HL-60 (cell line): ENCODE measurements at regions not wholly inside any gene's neighbourhood (a gene's known extent, or its start where the extent isn't known, plus 50 kb on each side); places are given as distances from the start of the nearest gene placed in this dataset.

ENCODE experiments used
- DNase-seq, 2 experiments: peaks; one replicate each; pipeline ENCODE4 v3.0.0-alpha.2; 2010 to 2020; ENCODE audit warnings: low read depth in 1 of 2, low spot score in 1 of 2
- H3K27ac ChIP-seq: fragments of 250-450 bp; sonication (Bioruptor Pico); replicated peaks from 2 replicates; pipeline ENCODE4 v1.5.1; 2020; ENCODE audit warnings: mild to moderate bottlenecking, moderate library complexity
- H3K27me3 ChIP-seq: fragments of 250-450 bp; sonication (Bioruptor Pico); 2 replicates; pipeline ENCODE4 v1.5.1; 2021; ENCODE audit warnings: mild to moderate bottlenecking, moderate library complexity; ENCODE audit not compliant: insufficient read depth, poor library complexity, severe bottlenecking
- H3K4me3 ChIP-seq: replicated peaks from 2 replicates; pipeline ENCODE4 v1.5.1; 2011; ENCODE audit warnings: mild to moderate bottlenecking, control low read depth, low read length; ENCODE audit not compliant: insufficient read depth
- GABPA ChIP-seq: IDR thresholded peaks from 2 replicates; pipeline ENCODE4 v1.6.1; 2012; ENCODE audit warnings: low read depth
- POLR2AphosphoS5 ChIP-seq: IDR thresholded peaks from 2 replicates; pipeline ENCODE4 v1.6.1; 2012; ENCODE audit warnings: low read depth
- REST ChIP-seq: IDR thresholded peaks from 2 replicates; pipeline ENCODE4 v1.6.1; 2012; ENCODE audit warnings: low read depth; ENCODE audit not compliant: insufficient replicate concordance
- SPI1 ChIP-seq: IDR thresholded peaks from 2 replicates; pipeline ENCODE4 v1.6.1; 2012; ENCODE audit warnings: low read depth, mild to moderate bottlenecking, borderline replicate concordance
- TF ChIP-seq, protein P1 (sequence below): IDR thresholded peaks from one replicate; pipeline ENCODE4 v1.5.1; 2011; ENCODE audit warnings: low read length, control low read depth, inconsistent platforms; ENCODE audit not compliant: insufficient read depth

GRCh38 chr7:148523550-148523949 is 67.0 kb upstream of the C7orf33 start:
- no peak for DNase-seq
- peaks cover 15% of the 10 kb centered on the region for H3K27me3 ChIP-seq
- no peak for TF ChIP-seq GABPA
- TF ChIP-seq, protein P1, sequence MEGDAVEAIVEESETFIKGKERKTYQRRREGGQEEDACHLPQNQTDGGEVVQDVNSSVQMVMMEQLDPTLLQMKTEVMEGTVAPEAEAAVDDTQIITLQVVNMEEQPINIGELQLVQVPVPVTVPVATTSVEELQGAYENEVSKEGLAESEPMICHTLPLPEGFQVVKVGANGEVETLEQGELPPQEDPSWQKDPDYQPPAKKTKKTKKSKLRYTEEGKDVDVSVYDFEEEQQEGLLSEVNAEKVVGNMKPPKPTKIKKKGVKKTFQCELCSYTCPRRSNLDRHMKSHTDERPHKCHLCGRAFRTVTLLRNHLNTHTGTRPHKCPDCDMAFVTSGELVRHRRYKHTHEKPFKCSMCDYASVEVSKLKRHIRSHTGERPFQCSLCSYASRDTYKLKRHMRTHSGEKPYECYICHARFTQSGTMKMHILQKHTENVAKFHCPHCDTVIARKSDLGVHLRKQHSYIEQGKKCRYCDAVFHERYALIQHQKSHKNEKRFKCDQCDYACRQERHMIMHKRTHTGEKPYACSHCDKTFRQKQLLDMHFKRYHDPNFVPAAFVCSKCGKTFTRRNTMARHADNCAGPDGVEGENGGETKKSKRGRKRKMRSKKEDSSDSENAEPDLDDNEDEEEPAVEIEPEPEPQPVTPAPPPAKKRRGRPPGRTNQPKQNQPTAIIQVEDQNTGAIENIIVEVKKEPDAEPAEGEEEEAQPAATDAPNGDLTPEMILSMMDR, result no peak
- TF ChIP-seq SPI1, result no peak
- TF ChIP-seq REST, result no peak
- no peak for TF ChIP-seq POLR2AphosphoS5
- H3K27ac ChIP-seq, result no peak overlapping the region
- no peak overlapping the region for H3K4me3 ChIP-seq

GRCh38 chr7:148524479-148525224 is 65.9 kb upstream of the C7orf33 start:
- Histone ChIP-seq H3K27me3 (peaks cover 15% of the 10 kb centered on the region), H3K27ac (no peak overlapping the region), H3K4me3 (no peak overlapping the region)
- TF ChIP-seq REST, result no peak
- TF ChIP-seq, protein P1, result no peak
- no peak for TF ChIP-seq GABPA
- TF ChIP-seq SPI1, result no peak
- TF ChIP-seq POLR2AphosphoS5, result no peak
- DNase-seq, result no peak

DNA sequence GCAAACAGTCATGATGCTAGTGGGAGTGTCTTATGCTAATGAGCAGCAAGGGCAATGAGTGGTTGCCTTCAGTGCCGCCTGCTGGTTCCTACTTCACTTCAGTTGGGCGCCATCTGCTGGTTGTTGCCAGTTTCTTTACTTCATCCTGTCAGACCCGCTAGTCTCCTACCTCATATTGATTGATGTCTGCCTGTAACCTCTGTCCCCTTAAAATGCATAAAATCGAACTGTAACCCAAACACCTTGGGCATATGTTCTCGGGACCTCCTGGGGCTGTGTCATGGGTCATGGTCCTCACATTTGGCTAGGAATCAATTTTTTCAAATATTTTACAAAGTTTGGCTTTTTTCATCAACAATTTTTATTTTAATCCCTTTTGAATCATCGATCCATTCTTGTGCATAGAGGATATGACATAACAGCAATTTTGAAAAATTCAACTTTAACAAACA is 62.8 kb upstream of the C7orf33 start:
- Histone ChIP-seq H3K27me3 (peaks cover 15% of the 10 kb centered on the region), H3K27ac (no peak overlapping the region), H3K4me3 (no peak overlapping the region)
- TF ChIP-seq, protein P1, result peak; percentile 86
- TF ChIP-seq SPI1, result no peak
- DNase-seq, result peak; percentile 62 to 85

DNA sequence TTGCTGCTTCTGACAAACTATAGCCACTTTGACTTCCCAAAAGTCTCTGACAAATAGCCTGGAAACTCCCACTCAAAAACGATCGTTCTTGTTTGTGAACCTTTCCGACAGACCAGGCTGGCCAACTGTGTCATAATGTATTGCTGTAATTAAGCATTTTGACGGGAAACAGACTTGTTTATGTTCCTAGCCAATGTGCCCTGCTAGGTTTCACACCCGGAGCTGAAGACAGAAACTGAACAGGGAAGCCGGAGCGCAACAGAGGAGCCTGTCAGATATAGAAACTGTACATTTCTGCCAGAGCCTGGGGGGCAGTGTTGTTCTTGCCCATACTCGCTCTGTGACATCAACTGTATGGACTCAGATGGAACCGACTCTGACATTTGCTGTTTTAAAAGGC is 55.3 kb upstream of the C7orf33 start:
- H3K27ac ChIP-seq, result no peak overlapping the region
- peak in 1 of 2 experiments; percentile 38 for DNase-seq
- TF ChIP-seq REST (no peak), GABPA (no peak), POLR2AphosphoS5 (no peak), SPI1 (no peak)
- TF ChIP-seq, protein P1, result no peak
- H3K27me3 ChIP-seq, result no peaks in the 10 kb centered on the region
- H3K4me3 ChIP-seq, result no peak overlapping the region
